ENCODE measurements at regions not wholly inside any gene's neighbourhood (a gene's known extent, or its start where the extent isn't known, plus 50 kb on each side); places are given as distances from the start of the nearest gene placed in this dataset.

DNA sequence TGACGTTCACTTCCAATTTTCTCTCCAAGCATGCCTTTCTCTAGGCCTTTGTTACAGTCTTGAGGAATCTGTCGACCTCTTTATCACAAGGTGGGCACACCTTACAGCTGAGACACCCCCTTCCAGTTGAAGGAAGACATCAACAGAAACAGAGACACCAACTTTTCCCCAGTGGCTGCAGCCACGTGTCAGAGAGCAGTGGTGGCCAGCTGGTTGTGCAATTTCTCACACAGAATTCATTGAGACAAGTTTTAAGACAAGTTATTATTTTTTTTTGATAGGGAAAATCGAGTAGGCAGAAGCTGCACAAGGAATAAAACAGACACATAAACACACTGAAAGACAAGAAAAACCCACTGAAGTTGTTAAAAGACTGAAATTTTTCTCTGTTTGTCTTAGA lies 436.7 kb upstream of the MDFIC2 start:
- H3K9ac ChIP-seq (ENCODE audit: low read length) = no peak overlapping the region
- no peaks in the 10 kb centered on the region for H3K4me1 ChIP-seq (ENCODE audit: insufficient read depth, low read length, severe bottlenecking)
- H3K9me2 ChIP-seq (ENCODE audit: low read depth, low read length) = no peaks in the 10 kb centered on the region
- no peaks in the 10 kb centered on the region for H3K27me3 ChIP-seq (ENCODE audit: insufficient read depth, low read length)
- no peaks in the 10 kb centered on the region for H3K9me3 ChIP-seq (ENCODE audit: low read length)
- H3F3A ChIP-seq (ENCODE audit: insufficient read depth, low read length) = no peaks in the 10 kb centered on the region
- H3K79me2 ChIP-seq (ENCODE audit: insufficient read depth, low read length) = no peaks in the 10 kb centered on the region
- H4K20me1 ChIP-seq (ENCODE audit: insufficient read depth, low read length) = no peaks in the 10 kb centered on the region
- H2AFZ ChIP-seq (ENCODE audit: low read length) = no peak overlapping the region
- no peak overlapping the region for H3K4me2 ChIP-seq (ENCODE audit: low read length)
- H3K4me3 ChIP-seq (ENCODE audit: low read depth, low read length, poor library complexity, severe bottlenecking) = no peak overlapping the region
- H3K27ac ChIP-seq (ENCODE audit: low read depth, low read length, poor library complexity, severe bottlenecking) = no peak overlapping the region
- no peak for TF ChIP-seq EZH2 (IDR thresholded peaks at IDR 0.05; ENCODE audit: borderline replicate concordance, low read length)
- TF ChIP-seq, protein P1, sequence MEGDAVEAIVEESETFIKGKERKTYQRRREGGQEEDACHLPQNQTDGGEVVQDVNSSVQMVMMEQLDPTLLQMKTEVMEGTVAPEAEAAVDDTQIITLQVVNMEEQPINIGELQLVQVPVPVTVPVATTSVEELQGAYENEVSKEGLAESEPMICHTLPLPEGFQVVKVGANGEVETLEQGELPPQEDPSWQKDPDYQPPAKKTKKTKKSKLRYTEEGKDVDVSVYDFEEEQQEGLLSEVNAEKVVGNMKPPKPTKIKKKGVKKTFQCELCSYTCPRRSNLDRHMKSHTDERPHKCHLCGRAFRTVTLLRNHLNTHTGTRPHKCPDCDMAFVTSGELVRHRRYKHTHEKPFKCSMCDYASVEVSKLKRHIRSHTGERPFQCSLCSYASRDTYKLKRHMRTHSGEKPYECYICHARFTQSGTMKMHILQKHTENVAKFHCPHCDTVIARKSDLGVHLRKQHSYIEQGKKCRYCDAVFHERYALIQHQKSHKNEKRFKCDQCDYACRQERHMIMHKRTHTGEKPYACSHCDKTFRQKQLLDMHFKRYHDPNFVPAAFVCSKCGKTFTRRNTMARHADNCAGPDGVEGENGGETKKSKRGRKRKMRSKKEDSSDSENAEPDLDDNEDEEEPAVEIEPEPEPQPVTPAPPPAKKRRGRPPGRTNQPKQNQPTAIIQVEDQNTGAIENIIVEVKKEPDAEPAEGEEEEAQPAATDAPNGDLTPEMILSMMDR (IDR thresholded peaks at IDR 0.05; ENCODE audit: low read length) = no peak
- no peaks in the 10 kb centered on the region for H3K36me3 ChIP-seq (ENCODE audit: insufficient read depth, low read length)

DNA sequence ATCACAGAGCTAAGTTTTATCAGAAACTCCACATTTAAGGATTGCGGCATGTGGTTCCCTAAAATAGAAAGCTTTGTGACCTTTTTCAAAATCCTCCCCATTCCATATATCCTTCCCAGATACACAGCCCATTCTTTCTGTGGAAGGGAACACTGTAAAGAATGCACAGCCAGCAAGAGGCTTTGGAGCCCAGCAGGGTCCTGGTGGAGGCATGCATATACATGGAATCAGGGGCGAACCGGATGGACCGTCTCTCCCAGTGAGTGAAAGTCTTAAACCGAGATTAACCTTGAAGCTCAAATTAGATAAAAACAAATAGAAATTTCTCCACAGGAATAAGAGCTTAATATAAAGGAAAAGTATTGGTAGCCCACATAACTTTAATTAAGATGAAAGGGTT lies 436.2 kb upstream of the MDFIC2 start:
- Histone ChIP-seq H3K27me3 (ENCODE audit: insufficient read depth, low read length) (no peaks in the 10 kb centered on the region), H3K79me2 (ENCODE audit: insufficient read depth, low read length) (no peaks in the 10 kb centered on the region), H3K9me3 (ENCODE audit: low read length) (no peaks in the 10 kb centered on the region), H3K9me2 (ENCODE audit: low read depth, low read length) (no peaks in the 10 kb centered on the region), H3K4me1 (ENCODE audit: insufficient read depth, low read length, severe bottlenecking) (no peaks in the 10 kb centered on the region), H3K36me3 (ENCODE audit: insufficient read depth, low read length) (no peaks in the 10 kb centered on the region), H3K9ac (ENCODE audit: low read length) (no peak overlapping the region), H4K20me1 (ENCODE audit: insufficient read depth, low read length) (no peaks in the 10 kb centered on the region), H3K4me3 (ENCODE audit: low read depth, low read length, poor library complexity, severe bottlenecking) (no peak overlapping the region), H3K4me2 (ENCODE audit: low read length) (no peak overlapping the region), H3K27ac (ENCODE audit: low read depth, low read length, poor library complexity, severe bottlenecking) (no peak overlapping the region), H3F3A (ENCODE audit: insufficient read depth, low read length) (no peaks in the 10 kb centered on the region), H2AFZ (ENCODE audit: low read length) (no peak overlapping the region)
- no peak for TF ChIP-seq EZH2 (IDR thresholded peaks at IDR 0.05; ENCODE audit: borderline replicate concordance, low read length)
- TF ChIP-seq, protein P1 (IDR thresholded peaks at IDR 0.05; ENCODE audit: low read length) = no peak

- H3F3A ChIP-seq (ENCODE audit: insufficient read depth, low read length) = no peaks in the 10 kb centered on the region
- TF ChIP-seq, protein P1 (IDR thresholded peaks at IDR 0.05; ENCODE audit: low read length) = no peak
- TF ChIP-seq EZH2 (IDR thresholded peaks at IDR 0.05; ENCODE audit: borderline replicate concordance, low read length) = no peak
These were observed 435.4 kb upstream of the MDFIC2 start for GRCh38 chr3:70747847-70748246.

More at GRCh38 chr3:70747847-70748246, 435.4 kb upstream of the MDFIC2 start:
- Histone ChIP-seq H2AFZ (ENCODE audit: low read length) (no peak overlapping the region), H3K4me2 (ENCODE audit: low read length) (no peak overlapping the region), H3K27me3 (ENCODE audit: insufficient read depth, low read length) (no peaks in the 10 kb centered on the region), H3K9me3 (ENCODE audit: low read length) (no peaks in the 10 kb centered on the region), H3K9ac (ENCODE audit: low read length) (no peak overlapping the region), H3K79me2 (ENCODE audit: insufficient read depth, low read length) (no peaks in the 10 kb centered on the region), H3K27ac (ENCODE audit: low read depth, low read length, poor library complexity, severe bottlenecking) (no peak overlapping the region), H3K4me1 (ENCODE audit: insufficient read depth, low read length, severe bottlenecking) (no peaks in the 10 kb centered on the region), H3K9me2 (ENCODE audit: low read depth, low read length) (no peaks in the 10 kb centered on the region), H4K20me1 (ENCODE audit: insufficient read depth, low read length) (no peaks in the 10 kb centered on the region), H3K36me3 (ENCODE audit: insufficient read depth, low read length) (no peaks in the 10 kb centered on the region), H3K4me3 (ENCODE audit: low read depth, low read length, poor library complexity, severe bottlenecking) (no peak overlapping the region)

All from OCI-LY1 (cell line).